Stimulated activated CD4-positive, alpha-beta T cell treated with anti-CD3 and anti-CD28 coated beads, TNF-alpha, amount 100 ng/mL, for 1 hour (primary cell): ENCODE measurements at regions not wholly inside any gene's neighbourhood (a gene's known extent, or its start where the extent isn't known, plus 50 kb on each side); places are given as distances from the start of the nearest gene placed in this dataset.

Experiments
- DNase-seq, 3 donors: peaks; one replicate each; pipeline ENCODE4 v3.0.0-alpha.2; 2020; ENCODE audit warnings: low read depth in 3 of 3, low spot score in 1 of 3

DNA sequence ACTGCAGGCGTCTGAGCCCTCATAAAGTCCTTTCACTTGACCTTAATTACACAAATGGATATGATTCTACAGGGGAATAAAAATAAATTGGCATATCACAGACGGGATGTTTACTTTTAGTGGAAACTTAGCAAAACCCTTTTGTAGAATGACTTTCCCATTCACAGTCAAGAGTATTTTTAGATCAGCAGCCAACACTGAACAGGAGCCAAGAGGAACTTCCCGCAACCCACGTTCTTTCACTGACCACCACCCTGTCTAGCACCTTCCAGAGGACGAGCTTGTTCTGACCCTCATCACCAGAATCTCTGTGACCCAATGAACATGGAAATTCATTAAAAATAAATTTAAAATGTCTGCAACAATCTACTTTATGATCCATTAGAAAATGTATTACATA is 119.0 kb upstream of the SNTG2 start:
- DNase-seq, result no peak

DNA sequence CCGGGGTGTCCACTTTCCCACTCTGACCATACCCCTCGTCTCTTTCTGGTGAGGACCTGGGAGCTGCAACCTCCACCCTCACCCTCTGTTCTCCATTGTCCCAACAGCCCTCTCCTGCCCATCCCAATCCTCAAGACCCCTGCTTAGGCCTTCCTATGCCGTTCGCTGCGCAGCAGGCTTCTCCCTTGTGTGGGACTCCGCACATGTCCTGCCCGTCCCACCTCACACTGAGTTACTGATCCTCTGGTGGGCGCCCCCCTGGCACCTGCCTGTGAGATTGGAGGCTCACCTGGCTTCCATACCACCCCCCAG is 119.5 kb upstream of the SNTG2 start:
- DNase-seq, result no peak

DNA sequence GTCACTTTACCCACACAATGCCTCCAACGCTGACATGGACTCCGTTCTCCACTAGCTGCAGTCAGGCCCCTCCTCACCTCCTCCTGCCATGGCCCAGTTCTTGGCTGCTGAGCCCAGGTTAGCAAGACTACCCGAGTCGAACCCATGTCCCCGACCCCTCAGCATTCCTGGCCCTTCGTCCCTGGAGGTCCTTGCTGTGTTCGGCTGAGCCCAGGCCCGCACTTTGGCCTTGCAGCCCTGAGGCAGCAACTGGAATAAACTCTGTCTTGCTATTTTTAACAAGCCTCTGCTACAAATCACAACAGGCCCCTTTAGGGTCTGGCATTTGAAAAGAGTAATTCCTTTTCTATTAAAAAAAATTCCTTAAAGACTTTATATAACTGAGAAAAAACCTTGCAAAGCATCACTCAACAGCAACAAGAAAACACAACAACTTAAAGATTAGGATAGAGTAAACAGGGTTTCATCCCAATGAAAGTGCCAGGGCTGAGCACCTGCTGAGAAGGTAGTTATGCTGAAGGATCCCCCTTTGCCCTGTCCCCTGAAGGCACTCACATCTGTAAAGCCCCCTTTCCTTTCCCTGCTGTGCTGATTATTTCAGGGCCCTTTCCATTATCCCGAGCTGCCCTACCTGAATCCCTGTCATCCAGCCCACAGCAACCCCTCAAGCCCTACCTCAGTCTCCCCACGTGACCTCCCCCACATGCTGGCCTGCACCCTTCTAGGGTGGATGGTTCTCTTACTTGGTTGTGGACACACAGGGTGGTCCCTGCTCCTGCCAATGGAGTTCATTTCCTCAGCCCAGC is 120.0 kb upstream of the SNTG2 start:
- no peak for DNase-seq

DNA sequence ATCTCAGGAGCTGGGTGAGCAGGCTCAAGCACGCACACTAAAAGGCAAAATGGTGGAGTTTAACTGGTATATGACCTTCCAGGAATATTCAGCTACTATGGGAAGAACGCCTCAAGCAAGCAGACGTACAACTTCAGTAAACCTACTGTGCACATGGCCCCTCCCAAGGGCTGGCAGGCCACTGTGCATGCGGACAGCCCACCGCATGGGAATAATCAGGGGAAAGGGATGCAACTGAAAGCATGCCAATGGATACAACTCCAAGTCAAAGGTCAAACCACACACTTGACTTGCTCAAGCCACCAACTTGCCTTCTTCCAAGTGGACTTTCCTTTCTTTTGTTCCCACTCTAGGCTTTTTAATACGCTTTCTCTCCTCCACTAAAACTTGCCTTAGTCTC is 121.6 kb upstream of the SNTG2 start:
- no peak for DNase-seq

DNA sequence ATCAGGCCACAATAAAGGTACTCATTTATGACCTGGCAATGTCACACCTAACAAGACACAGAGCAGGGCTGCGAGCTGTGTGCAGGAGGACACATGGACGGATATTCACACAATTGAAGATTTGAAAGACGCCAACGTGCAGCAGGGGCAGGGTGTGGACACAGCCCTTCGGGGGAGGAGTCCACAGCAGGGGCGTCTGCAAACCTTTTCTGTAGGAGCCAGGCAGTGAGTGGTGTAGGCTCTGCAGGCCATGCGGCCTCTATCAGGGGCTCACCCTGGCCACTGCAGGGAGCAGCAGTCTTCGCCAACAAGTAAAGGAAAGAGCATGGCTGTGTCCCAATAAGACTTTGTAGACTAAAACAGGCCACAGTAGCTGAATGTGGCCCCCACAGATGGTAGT is 125.7 kb upstream of the SNTG2 start:
- DNase-seq, result no peak

DNA sequence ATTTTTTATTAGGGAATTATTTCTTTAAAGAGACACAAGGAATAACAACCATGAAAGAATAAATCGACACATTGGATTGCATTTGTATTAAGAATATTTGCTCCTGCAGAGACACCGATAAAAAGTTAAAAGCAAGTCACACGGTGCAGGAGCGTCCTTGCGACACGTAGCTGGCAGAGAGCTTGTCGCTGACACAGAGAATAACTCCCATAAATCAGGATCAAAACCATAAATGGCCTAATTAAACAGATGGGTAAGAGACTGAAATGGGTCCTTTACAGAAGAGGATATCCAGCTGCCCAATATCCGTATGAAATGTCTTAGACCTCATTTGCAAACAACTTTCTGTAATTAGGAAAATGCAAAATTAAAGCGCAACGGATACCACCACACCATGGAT is 126.1 kb upstream of the SNTG2 start:
- no peak for DNase-seq

DNA sequence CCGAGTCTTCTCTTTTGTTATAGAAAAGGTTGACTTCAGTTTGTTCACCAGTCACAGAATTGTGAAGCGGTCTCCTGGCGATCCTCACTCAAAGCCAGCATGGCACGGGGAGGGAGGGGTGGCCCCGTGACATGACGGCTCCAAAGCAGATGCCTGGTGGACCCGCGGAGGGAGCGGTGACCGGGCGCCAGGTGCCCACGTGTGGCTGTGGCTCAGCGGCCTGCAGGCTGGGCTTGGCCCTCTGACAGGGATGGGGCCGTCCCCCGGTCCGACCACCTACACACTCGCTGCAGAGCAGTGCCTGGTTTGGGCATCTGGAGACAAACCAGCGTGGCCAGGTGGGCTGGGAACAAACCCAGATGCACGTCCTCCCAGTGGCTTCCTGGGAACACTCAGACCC is 129.1 kb upstream of the SNTG2 start:
- DNase-seq, result no peak

DNA sequence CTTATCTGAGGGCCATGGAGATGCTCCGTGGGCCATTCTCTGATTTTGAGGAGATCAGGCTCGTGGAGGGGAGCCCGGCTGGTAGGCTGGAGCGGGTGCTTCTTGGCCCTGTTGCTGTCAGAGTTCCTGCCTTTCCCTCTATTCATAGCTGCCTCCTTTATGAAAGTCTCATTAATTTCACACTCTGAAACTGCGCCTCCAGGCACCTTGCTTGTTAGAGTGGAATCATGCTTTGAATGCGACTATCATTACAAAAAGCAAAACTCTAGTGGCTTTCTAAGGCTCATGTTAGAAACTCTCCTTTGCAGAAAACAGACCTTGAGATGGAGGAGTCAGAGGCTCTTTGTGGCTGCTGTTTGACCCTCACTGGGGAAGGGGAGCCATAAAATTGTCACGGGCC is 131.0 kb upstream of the SNTG2 start:
- no peak for DNase-seq

DNA sequence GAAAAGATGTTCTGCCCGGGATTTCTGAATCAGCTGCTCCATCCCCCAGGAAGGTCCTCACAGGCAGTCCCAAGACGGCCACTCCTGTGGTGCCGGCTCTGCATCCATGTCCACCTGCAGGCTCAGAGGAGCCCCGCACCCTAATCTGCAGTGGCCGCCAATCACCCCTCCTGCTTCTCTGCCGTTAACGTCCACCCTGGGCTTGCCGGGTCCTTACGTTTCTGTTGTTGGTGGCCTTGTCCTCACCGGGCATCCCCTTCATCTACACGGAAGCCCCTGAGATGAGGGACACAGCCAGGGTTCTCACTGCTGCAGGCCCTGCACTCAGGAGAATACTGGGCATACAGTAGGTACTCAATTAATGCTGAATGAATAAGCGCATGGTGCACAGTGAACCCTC is 131.5 kb upstream of the SNTG2 start:
- DNase-seq, result no peak

DNA sequence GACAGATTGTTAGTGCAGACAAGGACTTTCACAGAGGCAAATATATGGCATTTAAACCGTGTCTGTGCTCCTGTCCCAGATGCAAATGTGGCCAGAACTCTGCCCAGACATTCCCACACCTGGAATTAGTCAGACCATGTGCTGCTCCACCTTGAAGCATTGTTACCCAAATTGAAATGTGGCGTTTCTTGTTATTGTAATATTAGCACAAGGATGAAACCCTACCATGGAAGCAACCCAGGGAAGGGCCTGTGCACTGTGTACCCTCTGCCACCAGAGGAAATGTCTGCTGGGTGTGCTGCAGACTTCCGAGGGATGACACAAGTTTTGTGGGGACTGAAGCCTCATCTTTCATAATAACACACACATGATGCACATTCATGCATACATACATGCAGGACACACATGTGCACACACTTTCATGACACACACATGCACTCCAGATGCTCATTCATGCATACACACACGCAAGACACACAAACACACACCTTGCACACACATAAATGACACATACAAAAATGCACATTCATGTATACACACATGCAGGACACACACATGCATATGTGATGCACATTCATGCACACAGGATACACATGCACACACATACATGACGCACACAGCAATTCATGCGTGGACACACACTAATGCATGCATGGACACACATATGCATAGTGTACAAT is 133.2 kb upstream of the SNTG2 start:
- DNase-seq, result no peak

DNA sequence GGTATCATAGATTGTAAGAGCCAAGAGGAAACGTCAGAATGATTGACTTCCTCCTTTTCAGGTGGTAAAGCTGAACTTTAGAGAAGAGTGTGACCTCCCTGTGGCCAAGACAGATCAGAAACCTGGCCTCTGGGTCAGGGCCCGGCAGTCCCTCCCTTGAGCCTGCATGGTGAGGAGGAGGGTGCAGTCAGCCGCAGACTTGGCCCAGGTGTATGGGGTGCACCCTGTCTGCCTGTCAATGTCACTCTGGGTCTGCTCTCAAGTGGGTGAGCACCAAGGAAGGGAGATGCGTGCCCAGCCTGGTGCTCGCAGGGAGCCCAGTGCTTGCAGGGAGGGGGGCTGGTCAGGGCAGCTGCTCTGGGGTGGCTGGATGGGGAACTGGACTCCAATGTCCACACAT is 134.4 kb upstream of the SNTG2 start:
- DNase-seq, result no peak

DNA sequence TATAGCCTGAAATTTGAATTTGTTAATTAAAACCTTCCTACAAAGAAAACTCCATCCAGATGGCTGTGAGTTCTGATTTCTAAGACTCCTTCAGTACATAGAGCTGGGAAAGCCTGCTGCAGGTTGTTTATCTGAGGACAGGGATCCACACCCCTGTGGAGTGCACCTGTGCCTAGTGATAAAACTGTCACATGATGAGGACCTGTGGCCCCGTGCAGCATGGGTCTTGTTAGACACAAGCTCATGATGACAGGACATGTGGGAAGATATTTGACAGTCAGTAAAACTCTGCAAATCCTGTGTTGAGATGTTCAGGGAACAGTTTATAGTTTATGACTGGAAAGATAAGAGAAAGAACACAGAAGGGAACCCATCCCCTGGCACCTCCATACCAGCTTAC is 133.2 kb upstream of the TMEM18 start:
- no peak for DNase-seq

DNA sequence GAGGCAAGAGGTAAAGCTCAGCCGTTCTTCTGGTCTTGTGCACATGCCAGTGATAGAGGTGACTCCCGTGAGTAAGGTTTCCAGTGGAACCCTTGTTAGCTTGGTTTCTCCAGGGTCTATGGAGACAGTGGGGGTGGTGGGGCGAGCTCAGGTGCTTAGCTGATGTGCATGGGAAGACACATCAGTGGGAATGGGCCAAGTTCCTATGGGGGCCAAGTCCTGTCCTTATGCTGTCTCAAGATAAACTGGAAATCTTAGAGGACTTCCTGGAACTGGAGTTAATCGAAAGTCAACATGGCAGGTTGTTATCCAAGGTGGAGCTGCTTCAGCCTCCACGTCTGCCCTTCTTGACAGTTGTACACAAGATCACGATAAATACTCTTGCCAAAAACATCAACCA is 130.1 kb upstream of the TMEM18 start:
- no peak for DNase-seq

DNA sequence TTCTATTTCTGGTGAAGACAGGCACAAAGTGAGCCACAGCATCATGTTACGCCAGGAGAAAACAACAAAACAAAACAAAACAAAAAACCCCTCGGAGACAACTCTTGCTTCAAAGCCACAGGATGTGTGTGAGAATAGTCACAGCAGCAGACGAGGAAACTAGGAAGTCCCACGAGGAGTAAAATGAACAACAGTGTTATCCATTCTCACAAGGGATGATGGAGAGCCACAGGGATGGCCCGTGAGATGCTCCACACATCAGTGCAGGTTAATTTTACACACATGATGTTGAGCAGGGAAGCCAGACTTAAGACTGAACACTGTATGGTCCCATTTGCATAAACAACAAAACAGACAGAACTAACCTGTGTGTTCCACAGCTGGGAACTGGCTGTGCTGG is 128.5 kb upstream of the TMEM18 start:
- DNase-seq, result no peak

DNA sequence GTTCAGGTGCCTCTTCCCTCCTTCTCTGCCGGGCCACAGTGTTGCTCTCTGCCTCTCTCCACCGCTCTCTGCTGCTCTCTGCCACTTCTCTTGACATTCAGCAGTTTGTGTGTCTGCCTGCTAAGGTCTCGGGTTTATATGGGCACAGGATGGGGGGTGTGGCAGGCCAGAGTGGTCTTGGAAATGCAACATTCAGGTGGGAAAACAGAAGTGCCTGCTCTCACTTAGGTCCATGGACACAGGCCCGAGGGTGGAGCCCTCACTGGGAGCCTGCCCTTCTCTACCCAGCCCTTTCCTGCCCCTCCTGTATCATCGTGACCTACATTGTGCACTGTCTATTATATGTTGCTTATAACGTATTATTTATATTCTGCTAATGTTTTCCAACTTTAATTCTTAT is 120.8 kb upstream of the TMEM18 start:
- DNase-seq, result no peak

DNA sequence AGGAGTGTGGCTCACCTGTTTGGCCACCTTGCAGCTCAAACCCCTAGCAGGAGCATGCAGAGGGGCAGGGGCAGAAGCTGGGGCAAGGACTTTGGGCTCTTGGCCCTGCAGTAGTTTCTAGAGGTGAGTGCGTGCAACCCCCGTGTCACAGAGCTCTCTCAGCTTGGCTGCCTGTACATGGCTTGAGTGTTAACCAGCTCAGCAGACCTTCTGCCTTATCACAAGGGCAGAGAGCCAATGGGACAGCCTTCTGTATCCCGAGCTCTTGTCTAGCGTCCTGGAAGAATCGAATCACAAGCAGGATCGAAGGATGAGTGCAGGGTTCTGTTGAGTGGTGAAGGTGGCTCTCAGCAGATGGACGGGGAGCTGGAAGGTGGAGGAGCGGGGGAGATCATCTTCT is 120.3 kb upstream of the TMEM18 start:
- no peak for DNase-seq

DNA sequence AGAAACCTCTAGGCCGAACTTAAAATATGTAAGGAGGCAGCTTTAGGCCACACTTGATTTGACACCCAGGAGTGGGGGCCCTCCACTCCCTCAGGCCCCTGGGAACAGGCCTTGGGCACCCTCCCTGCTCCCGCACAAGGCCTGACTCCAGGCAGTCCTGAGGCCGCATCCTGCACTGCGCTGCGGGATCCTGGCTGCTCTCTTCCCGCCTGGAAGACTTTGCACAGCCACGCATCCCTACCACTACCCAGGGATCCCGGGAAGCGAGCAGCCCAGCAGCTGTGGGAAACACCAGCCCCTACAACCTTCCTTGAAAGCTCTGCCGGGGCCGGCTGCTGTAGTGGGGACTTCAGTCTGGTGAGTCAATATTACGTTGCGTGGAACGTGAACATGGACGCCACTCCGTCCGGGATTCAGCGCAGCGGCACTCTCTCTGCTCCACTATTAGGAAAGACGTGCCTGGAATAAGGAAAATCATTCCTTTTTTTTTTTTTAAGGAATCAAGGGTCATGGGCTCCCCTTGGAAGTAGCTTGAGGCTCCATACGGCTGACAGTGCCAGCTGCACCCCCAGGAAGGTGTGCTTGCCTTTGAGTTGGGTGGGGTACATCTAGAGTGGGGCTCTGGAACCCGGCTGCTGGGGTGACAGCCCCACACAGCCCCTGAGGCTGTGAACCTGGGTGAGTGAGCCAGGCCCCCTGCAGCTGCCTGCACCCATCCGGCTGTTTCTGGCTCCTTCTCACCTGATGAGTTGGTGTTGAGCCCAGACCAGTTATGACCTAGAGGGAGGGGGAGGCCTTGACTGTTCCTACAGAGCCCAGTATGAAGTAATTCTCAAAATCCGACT is 119.2 kb upstream of the TMEM18 start:
- DNase-seq, result no peak

DNA sequence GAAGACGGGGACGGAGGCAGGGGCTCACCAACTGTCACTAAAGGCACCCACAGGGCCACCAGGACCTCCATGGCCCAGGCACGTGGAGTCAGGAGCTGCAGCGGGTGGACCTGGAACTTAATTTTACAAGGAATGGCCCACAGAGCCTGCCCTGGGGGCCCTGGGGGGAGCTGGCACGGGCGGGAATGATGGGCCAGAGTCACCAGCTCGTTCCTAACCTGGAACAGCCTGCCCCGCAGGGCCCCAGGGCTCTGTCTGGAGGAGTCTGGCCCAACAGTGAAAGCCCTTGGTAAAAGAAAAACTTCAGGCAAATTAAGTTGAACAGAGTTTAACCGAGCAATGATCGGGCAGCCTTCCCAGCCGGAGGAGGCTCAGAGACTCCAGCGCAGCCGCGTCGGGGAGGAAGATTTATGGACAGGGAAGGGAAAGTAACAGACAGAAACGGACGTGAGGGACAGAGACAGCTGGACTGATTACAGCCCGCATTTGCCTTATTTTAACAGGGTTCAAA is 118.4 kb upstream of the TMEM18 start:
- DNase-seq, result no peak

DNA sequence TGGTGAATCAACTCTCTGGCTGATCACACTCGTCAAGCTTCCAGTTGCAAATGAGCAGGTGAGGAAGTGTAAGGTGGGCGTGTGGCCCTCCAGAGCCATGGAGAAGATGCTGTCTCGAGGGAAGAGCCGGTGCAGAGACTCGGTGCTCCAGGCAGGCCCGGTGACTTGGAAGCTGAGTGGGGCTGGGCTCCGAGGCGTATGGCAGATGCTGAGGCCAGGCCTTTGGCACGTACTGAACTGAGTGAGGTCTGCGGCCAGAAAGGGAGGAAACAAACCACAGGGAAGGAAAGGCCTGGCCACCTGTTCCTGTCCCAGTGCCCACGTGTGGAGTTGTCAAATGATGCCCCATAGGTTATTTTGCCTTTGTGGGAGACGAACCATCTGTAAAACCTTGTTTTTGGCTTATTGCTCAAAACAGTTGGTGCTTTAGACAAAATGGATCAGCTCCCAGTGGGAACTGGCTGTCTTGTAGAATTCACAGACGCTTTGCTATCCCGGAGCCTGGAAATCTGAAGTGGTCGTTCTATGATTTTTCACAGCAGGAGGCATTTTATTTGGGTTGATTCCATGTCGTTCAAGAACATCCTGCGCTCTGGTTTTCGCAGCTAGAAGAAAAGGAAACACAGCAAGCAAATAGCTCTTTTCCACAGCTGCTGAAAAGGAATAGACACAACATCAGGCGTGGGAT is 117.5 kb upstream of the TMEM18 start:
- DNase-seq, result no peak

DNA sequence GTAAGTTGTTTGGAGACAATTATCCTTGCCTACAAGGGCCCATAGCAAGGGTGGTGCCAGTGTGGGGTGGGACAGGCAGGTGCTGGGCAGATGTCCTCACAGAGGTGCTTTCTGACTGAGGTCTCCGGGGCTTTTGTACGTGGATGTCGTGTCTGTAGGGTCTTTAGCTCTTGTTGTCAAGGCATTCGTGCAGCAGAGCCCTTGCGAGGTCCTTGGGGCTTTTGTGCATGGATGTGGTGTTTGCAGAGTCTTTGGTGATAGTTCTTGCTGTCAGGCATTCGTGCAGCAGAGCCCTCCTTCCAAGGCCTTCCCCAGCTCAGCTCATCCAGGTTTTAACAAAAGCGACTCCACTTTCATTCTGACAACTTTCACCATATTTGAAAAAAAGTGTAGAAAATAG is 116.0 kb upstream of the TMEM18 start:
- DNase-seq, result no peak

DNA sequence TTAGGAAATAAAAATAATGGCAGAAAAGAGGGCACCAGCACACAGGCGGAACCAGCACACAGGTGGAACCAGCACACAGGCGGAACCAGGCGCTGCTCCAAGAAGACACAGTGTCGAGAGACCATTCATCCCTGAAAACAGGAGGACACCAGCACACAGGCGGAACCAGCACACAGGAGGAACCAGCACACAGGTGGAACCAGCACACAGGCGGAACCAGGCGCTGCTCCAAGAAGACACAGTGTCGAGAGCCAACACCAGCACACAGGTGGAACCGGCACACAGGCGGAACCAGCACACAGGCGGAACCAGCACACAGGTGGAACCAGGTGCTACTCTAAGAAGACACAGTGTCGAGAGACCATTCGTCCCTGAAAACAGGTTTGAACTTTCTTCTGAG is 115.5 kb upstream of the TMEM18 start:
- DNase-seq, result no peak
